Hepatocyte (in vitro differentiated cells): ENCODE measurements at regions not wholly inside any gene's neighbourhood (a gene's known extent, or its start where the extent isn't known, plus 50 kb on each side); places are given as distances from the start of the nearest gene placed in this dataset.
A peak's percentile ranks its signal among the peaks of the same experiment; 100 is the strongest.
"Not testable (repeated sequence)": the region's sequence is repeated elsewhere in the genome, so short reads cannot be mapped to it uniquely, and the experiment has no call there.

Experiments used
- DNase-seq: peaks from one replicate; pipeline ENCODE4 v3.0.0-alpha.2; 2016; ENCODE audit warnings: low spot score
- H2AFZ ChIP-seq: fragments of 200-600 bp; sonication (generic); 2 replicates; pipeline ENCODE4 v1.6.0; 2016; ENCODE audit warnings: antibody characterized with exemption, mild to moderate bottlenecking
- H3K27ac ChIP-seq: fragments of 200-600 bp; sonication (generic); 2 replicates; pipeline ENCODE4 v1.5.1; 2016; ENCODE audit warnings: mild to moderate bottlenecking
- H3K27me3 ChIP-seq: fragments of 200-600 bp; sonication (generic); 2 replicates; pipeline ENCODE4 v1.6.1; 2016
- H3K36me3 ChIP-seq: fragments of 200-600 bp; sonication (generic); replicated peaks from 2 replicates; pipeline ENCODE4 v1.5.1; 2016; ENCODE audit warnings: low read depth; ENCODE audit not compliant: insufficient read depth
- H3K4me1 ChIP-seq: fragments of 200-600 bp; sonication (generic); 2 replicates; pipeline ENCODE4 v1.5.1; 2016; ENCODE audit warnings: mild to moderate bottlenecking, moderate library complexity; ENCODE audit not compliant: insufficient read depth
- H3K4me2 ChIP-seq: fragments of 200-600 bp; sonication (generic); 2 replicates; pipeline ENCODE4 v1.6.0; 2016
- H3K4me3 ChIP-seq: fragments of 200-600 bp; sonication (generic); 2 replicates; pipeline ENCODE4 v1.5.1; 2016; ENCODE audit warnings: mild to moderate bottlenecking
- H3K79me2 ChIP-seq: fragments of 200-600 bp; sonication (generic); 2 replicates; pipeline ENCODE4 v1.6.0; 2017; ENCODE audit warnings: mild to moderate bottlenecking
- H3K9me2 ChIP-seq: fragments of 200-600 bp; sonication (generic); replicated peaks from 2 replicates; pipeline ENCODE4 v1.6.0; 2017; ENCODE audit warnings: mild to moderate bottlenecking; ENCODE audit not compliant: insufficient read depth
- H3K9me3 ChIP-seq: fragments of 200-600 bp; sonication (generic); 2 replicates; pipeline ENCODE4 v1.5.1; 2016; ENCODE audit warnings: low read depth, mild to moderate bottlenecking
- H4K20me1 ChIP-seq: fragments of 200-600 bp; sonication (generic); 2 replicates; pipeline ENCODE4 v1.6.0; 2016; ENCODE audit warnings: mild to moderate bottlenecking; ENCODE audit not compliant: insufficient read depth, poor library complexity, severe bottlenecking
- EZH2 ChIP-seq: fragments of 200-600 bp; sonication (generic); IDR thresholded peaks from 2 replicates; pipeline ENCODE4 v1.6.1; 2016; ENCODE audit warnings: antibody characterized with exemption, mild to moderate bottlenecking, borderline replicate concordance
- EZH2phosphoT487 ChIP-seq: fragments of 200-600 bp; sonication (generic); IDR thresholded peaks from one replicate; pipeline ENCODE4 v1.6.1; 2018; ENCODE audit warnings: antibody characterized with exemption, mild to moderate bottlenecking, low read depth, moderate library complexity; ENCODE audit not compliant: unreplicated experiment, severe bottlenecking
- WGBS: methylation state at CpG from one replicate; pipeline ENCODE4 v1.1.6; 2016; ENCODE audit warnings: low lambda C conversion rate; ENCODE audit errors: missing lambda C conversion rate; 5-methylcytosine and 5-hydroxymethylcytosine counted together
- TF ChIP-seq, protein P1 (sequence below): fragments of 200-600 bp; sonication (generic); IDR thresholded peaks from 2 replicates; pipeline ENCODE4 v1.5.1; 2016; ENCODE audit warnings: antibody characterized with exemption, mild to moderate bottlenecking; ENCODE audit not compliant: poor library complexity

DNA sequence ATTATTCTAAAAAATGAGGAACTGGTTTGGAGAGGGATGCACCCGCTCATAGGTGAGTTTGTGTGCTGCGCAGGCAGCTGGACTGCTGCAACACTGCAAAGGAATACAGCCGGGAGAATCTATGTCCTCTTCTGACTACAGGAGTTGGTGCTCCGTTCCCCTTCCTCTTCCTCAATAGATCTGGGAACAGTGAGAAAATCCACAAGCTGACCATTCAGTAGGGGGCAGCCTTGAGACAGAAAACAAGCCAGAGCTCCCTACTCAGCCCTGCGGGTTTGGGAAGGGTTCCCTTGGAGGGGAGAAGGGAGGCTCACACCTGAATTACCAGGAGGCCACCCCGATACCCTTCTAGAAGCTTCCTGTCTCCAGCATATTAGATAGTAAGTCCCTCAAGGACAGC lies 87.3 kb upstream of the FOXI2 start:
- Histone ChIP-seq H3K27me3 (no peaks in the 10 kb centered on the region), H4K20me1 (no peaks in the 10 kb centered on the region), H3K9me3 (no peaks in the 10 kb centered on the region), H3K79me2 (no peaks in the 10 kb centered on the region), H3K4me1 (no peaks in the 10 kb centered on the region), H2AFZ (no peak overlapping the region), H3K9me2 (no peaks in the 10 kb centered on the region), H3K27ac (no peak overlapping the region), H3K4me3 (no peak overlapping the region), H3K36me3 (no peaks in the 10 kb centered on the region), H3K4me2 (no peak overlapping the region)
- no peak for DNase-seq
- 49% methylated on average over 6 of the region's 6 CpGs for WGBS
- TF ChIP-seq, protein P1, sequence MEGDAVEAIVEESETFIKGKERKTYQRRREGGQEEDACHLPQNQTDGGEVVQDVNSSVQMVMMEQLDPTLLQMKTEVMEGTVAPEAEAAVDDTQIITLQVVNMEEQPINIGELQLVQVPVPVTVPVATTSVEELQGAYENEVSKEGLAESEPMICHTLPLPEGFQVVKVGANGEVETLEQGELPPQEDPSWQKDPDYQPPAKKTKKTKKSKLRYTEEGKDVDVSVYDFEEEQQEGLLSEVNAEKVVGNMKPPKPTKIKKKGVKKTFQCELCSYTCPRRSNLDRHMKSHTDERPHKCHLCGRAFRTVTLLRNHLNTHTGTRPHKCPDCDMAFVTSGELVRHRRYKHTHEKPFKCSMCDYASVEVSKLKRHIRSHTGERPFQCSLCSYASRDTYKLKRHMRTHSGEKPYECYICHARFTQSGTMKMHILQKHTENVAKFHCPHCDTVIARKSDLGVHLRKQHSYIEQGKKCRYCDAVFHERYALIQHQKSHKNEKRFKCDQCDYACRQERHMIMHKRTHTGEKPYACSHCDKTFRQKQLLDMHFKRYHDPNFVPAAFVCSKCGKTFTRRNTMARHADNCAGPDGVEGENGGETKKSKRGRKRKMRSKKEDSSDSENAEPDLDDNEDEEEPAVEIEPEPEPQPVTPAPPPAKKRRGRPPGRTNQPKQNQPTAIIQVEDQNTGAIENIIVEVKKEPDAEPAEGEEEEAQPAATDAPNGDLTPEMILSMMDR = peak; percentile 14
- TF ChIP-seq EZH2phosphoT487 = no peak

DNA sequence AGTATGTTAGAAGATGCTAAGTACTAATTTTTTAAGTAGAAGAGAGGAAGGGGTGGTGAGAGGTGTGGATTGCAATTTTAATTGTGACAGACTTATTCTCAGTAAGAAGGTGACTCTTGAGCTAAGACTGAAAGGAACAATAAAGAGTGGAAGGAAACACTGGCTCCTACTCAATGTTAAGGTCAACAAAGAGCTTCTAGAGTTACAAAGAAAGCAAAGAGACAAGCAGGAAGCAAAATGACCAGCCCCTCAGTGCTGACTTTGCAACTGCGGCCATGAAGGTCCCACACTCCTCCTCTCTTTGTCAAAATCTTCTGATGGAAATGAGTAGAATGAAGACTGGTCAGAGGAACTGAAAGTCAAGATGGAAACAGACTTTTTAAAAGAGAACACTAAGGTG lies 79.9 kb upstream of the FOXI2 start:
- H3K9me2 ChIP-seq = no peaks in the 10 kb centered on the region
- 73% methylated on average over 1 of the region's 1 CpG for WGBS
- H3K4me2 ChIP-seq = no peak overlapping the region
- TF ChIP-seq EZH2 (no peak), EZH2phosphoT487 (no peak)
- TF ChIP-seq, protein P1 = no peak
- DNase-seq = no peak
- H3K27ac ChIP-seq = no peak overlapping the region
- no peaks in the 10 kb centered on the region for H3K9me3 ChIP-seq
- H4K20me1 ChIP-seq = no peaks in the 10 kb centered on the region
- H3K79me2 ChIP-seq = no peaks in the 10 kb centered on the region
- H3K36me3 ChIP-seq = no peaks in the 10 kb centered on the region
- H2AFZ ChIP-seq = no peak overlapping the region
- no peaks in the 10 kb centered on the region for H3K4me1 ChIP-seq
- no peaks in the 10 kb centered on the region for H3K27me3 ChIP-seq
- no peak overlapping the region for H3K4me3 ChIP-seq

DNA sequence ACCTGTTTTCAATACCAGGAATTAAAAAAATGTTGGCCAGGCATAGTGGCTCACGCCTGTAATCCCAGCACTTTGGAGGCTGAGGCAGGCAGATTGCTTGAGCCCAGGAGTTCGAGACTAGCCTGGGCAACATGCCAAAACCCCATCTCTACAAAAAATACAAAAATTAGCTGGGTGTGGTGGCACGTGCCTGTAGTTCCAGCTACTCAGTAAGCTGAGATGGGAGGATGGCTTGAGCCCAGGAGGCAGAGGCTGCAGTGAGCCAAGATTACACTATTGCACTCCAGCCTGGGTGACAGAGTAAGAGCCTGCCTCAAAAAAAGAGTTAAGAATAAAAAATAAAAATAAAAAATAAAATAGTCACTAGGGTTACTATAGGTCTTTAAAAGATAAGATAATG lies 60.6 kb upstream of the FOXI2 start:
- not testable (repeated sequence) for H3K27me3 ChIP-seq, H3K79me2 ChIP-seq, H3K9me3 ChIP-seq, H3K4me1 ChIP-seq, H3K36me3 ChIP-seq, H3K9me2 ChIP-seq, DNase-seq, H2AFZ ChIP-seq, H3K4me3 ChIP-seq, H4K20me1 ChIP-seq, H3K4me2 ChIP-seq, H3K27ac ChIP-seq
- WGBS = 60% methylated on average over 3 of the region's 3 CpGs

DNA sequence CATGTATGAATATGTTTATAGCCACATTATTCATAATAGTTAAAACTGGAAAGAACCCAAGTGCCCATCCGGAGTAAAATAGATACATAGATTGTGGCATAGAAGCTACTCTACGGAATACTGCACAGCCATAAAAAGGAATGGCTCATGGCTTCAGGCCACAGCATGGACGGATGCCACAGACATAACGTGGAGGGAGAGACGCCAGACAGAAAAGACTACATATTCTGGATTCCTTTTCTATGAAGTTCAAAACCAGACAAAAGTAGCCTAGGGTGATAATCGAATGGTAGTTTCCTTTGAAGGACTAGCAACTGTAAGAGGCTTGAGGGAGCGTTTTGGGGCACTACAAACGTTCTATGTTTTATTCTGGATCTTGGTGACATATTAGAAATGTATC lies 58.9 kb upstream of the FOXI2 start:
- Histone ChIP-seq H3K27me3 (no peaks in the 10 kb centered on the region), H3K4me2 (no peak overlapping the region), H3K4me1 (no peaks in the 10 kb centered on the region), H2AFZ (no peak overlapping the region), H3K4me3 (no peak overlapping the region), H3K9me3 (no peaks in the 10 kb centered on the region), H3K36me3 (no peaks in the 10 kb centered on the region), H3K9me2 (no peaks in the 10 kb centered on the region), H4K20me1 (no peaks in the 10 kb centered on the region), H3K27ac (no peak overlapping the region), H3K79me2 (no peaks in the 10 kb centered on the region)
- WGBS = 74% methylated on average over 8 of the region's 8 CpGs
- DNase-seq = no peak
- TF ChIP-seq, protein P1 = no peak
- TF ChIP-seq EZH2 = no peak
- TF ChIP-seq EZH2phosphoT487 = no peak
